ENCODE measurements at regions not wholly inside any gene's neighbourhood (a gene's known extent, or its start where the extent isn't known, plus 50 kb on each side); places are given as distances from the start of the nearest gene placed in this dataset.
"Not testable (repeated sequence)": the region's sequence is repeated elsewhere in the genome, so short reads cannot be mapped to it uniquely, and the experiment has no call there.

- DNase-seq, result not testable (repeated sequence)
Measured at GRCh38 chr3:78344267-78344666, 1304.4 kb downstream of the ROBO2 start.

- no peak for DNase-seq
Measured at GRCh38 chr3:78344918-78345317, 1305.0 kb downstream of the ROBO2 start.

GRCh38 chr3:78347176-78347575, 1307.3 kb downstream of the ROBO2 start:
- no peak for DNase-seq

- no peak for DNase-seq
Measured at GRCh38 chr3:78348664-78349063, 1308.8 kb downstream of the ROBO2 start.

GRCh38 chr3:78349571-78349970, 1309.7 kb downstream of the ROBO2 start:
- no peak for DNase-seq

- DNase-seq, result no peak
Measured at GRCh38 chr3:78351334-78351733, 1311.4 kb downstream of the ROBO2 start.

GRCh38 chr3:78353231-78353630, 1313.3 kb downstream of the ROBO2 start:
- DNase-seq, result no peak

- no peak for DNase-seq
Measured at GRCh38 chr3:78360849-78361248, 1321.0 kb downstream of the ROBO2 start.

- no peak for DNase-seq
Measured at GRCh38 chr3:78368636-78369345, 1328.9 kb downstream of the ROBO2 start.

GRCh38 chr3:78390221-78390620, 1350.3 kb downstream of the ROBO2 start:
- DNase-seq, result no peak

GRCh38 chr3:78398401-78398800, 1358.5 kb downstream of the ROBO2 start:
- DNase-seq, result no peak

GRCh38 chr3:78402720-78403119, 1362.8 kb downstream of the ROBO2 start:
- no peak for DNase-seq

- DNase-seq, result no peak
Measured at GRCh38 chr3:78405745-78406144, 1362.1 kb downstream of the ROBO1 start.

GRCh38 chr3:78406396-78406795, 1361.4 kb downstream of the ROBO1 start:
- DNase-seq, result no peak

GRCh38 chr3:78410077-78410476, 1357.7 kb downstream of the ROBO1 start:
- no peak for DNase-seq

- no peak for DNase-seq
Measured at GRCh38 chr3:78414261-78414660, 1353.5 kb downstream of the ROBO1 start.

GRCh38 chr3:78420611-78421010, 1347.2 kb downstream of the ROBO1 start:
- no peak for DNase-seq

- no peak for DNase-seq
Measured at GRCh38 chr3:78421247-78421966, 1346.4 kb downstream of the ROBO1 start.

- DNase-seq, result no peak
Measured at GRCh38 chr3:78424656-78425055, 1343.1 kb downstream of the ROBO1 start.

- DNase-seq, result no peak
Measured at GRCh38 chr3:78426454-78426853, 1341.3 kb downstream of the ROBO1 start.

- DNase-seq, result no peak
Measured at GRCh38 chr3:78427303-78427702, 1340.5 kb downstream of the ROBO1 start.

GRCh38 chr3:78430741-78431140, 1337.1 kb downstream of the ROBO1 start:
- no peak for DNase-seq

GRCh38 chr3:78434801-78435200, 1333.0 kb downstream of the ROBO1 start:
- no peak for DNase-seq

- no peak for DNase-seq
Measured at GRCh38 chr3:78455166-78455565, 1312.6 kb downstream of the ROBO1 start.

Measured in midbrain (tissue), 1 donor.